ENCODE measurements at regions not wholly inside any gene's neighbourhood (a gene's known extent, or its start where the extent isn't known, plus 50 kb on each side); places are given as distances from the start of the nearest gene placed in this dataset.

DNA sequence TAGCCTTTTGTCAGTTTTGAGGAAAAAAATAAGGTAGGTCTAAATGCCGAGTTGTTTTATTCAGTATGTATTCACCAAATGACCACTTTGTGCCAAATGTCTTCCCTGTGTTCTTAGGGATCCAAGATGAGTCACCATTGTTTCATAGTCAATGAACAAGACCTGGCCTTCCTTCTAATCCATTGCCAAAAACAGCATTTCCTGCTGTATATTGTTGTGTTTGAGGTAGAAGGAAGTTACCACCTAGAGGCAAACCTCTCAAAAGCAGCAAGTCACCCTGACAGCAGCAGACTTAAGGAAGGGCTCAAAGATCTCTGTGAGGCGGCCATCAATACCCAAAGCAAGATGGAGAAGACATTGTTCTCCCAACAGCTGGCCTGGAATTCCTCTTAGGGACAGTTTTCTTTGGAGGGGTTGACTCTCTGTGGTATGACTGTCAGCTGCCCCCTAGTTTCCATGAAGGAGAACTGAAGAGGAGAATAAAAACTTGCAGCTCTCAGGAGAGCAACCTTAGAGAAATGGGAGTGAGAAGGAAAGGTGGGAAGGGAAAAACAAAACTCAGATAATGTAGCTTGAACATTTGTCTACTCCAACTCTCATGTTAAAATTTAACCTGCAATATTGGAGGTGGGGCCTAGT is 328.3 kb downstream of the LRATD1 start:
- no peak overlapping the region for H3K4me3 ChIP-seq (ENCODE audit: low read length in 3 of 3)
- H3K9ac ChIP-seq (ENCODE audit: low read length in 3 of 3): no peak overlapping the region
- TF ChIP-seq, protein P1, sequence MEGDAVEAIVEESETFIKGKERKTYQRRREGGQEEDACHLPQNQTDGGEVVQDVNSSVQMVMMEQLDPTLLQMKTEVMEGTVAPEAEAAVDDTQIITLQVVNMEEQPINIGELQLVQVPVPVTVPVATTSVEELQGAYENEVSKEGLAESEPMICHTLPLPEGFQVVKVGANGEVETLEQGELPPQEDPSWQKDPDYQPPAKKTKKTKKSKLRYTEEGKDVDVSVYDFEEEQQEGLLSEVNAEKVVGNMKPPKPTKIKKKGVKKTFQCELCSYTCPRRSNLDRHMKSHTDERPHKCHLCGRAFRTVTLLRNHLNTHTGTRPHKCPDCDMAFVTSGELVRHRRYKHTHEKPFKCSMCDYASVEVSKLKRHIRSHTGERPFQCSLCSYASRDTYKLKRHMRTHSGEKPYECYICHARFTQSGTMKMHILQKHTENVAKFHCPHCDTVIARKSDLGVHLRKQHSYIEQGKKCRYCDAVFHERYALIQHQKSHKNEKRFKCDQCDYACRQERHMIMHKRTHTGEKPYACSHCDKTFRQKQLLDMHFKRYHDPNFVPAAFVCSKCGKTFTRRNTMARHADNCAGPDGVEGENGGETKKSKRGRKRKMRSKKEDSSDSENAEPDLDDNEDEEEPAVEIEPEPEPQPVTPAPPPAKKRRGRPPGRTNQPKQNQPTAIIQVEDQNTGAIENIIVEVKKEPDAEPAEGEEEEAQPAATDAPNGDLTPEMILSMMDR (IDR thresholded peaks at IDR 0.05; ENCODE audit: borderline replicate concordance, extremely low read depth, insufficient read depth): no peak
- DNase-seq (no peak), FAIRE-seq (no peak)
- H3K4me1 ChIP-seq (ENCODE audit: control insufficient read depth in 2 of 3, insufficient read depth in 2 of 3, low read depth in 1 of 3, low read length in 3 of 3): no peaks in the 10 kb centered on the region
- no peaks in the 10 kb centered on the region for H3K9me3 ChIP-seq (ENCODE audit: control insufficient read depth in 2 of 3, insufficient read depth in 1 of 3, low read length in 3 of 3)
- H3K27ac ChIP-seq (ENCODE audit: low read depth in 2 of 2, low read length in 2 of 2): no peak overlapping the region
- no peaks in the 10 kb centered on the region for H3K27me3 ChIP-seq (ENCODE audit: control insufficient read depth, insufficient read depth, low read length)
- intact Hi-C loops (cut with DNase I): no loop called here
- no peaks in the 10 kb centered on the region for H3K36me3 ChIP-seq (ENCODE audit: control insufficient read depth in 2 of 3, insufficient read depth in 3 of 3, low read length in 3 of 3)

DNA sequence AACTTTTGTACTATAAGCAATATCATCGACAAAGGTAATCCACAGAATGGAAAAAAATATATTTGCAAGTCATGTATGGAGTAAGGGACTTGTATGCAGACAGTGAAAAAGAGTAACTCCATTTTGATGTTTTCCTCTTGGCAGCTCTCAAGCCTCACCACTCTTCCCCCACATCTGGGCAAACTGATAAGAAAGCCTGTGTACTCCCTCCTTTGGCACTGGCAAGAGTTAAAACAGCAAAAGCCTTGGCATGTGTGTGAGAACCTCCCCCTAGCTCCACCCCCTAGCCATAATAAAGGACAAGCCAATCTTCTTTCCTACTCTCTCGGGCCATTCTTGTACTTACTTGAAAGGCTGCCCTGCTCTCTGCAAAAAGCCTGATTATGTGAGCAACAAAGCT is 335.2 kb downstream of the LRATD1 start:
- no peak for DNase-seq
- Histone ChIP-seq H3K9me3 (ENCODE audit: control insufficient read depth in 2 of 3, insufficient read depth in 1 of 3, low read length in 3 of 3) (no peaks in the 10 kb centered on the region), H3K9ac (ENCODE audit: low read length in 3 of 3) (no peak overlapping the region), H3K27ac (ENCODE audit: low read depth in 2 of 2, low read length in 2 of 2) (no peak overlapping the region), H3K36me3 (ENCODE audit: control insufficient read depth in 2 of 3, insufficient read depth in 3 of 3, low read length in 3 of 3) (no peaks in the 10 kb centered on the region), H3K27me3 (ENCODE audit: control insufficient read depth, insufficient read depth, low read length) (no peaks in the 10 kb centered on the region), H3K4me1 (ENCODE audit: control insufficient read depth in 2 of 3, insufficient read depth in 2 of 3, low read depth in 1 of 3, low read length in 3 of 3) (no peaks in the 10 kb centered on the region), H3K4me3 (ENCODE audit: low read length in 3 of 3) (no peak overlapping the region)
- FAIRE-seq: no peak
- intact Hi-C loops (cut with DNase I): no loop called here
- TF ChIP-seq, protein P1 (IDR thresholded peaks at IDR 0.05; ENCODE audit: borderline replicate concordance, extremely low read depth, insufficient read depth): no peak

DNA sequence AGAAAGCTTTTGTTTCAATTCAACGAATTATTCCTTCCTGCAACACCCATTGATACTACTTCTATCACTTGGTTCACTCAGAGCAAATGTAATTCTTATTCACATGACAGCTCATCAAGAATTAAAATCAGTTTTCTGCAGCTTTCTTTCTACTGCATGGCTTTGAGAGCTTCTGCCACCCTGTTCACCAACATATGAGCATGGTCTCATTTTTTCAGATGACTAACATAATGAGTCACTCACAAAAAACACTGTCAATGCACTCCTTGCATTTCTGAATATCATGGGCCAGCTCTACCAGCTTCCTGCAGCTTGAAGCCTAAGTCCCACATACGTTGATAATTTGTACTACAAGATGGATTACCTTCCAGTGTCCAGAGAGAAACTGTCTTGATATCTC is 342.9 kb downstream of the LRATD1 start:
- Histone ChIP-seq H3K36me3 (ENCODE audit: control insufficient read depth in 2 of 3, insufficient read depth in 3 of 3, low read length in 3 of 3) (no peaks in the 10 kb centered on the region), H3K4me1 (ENCODE audit: control insufficient read depth in 2 of 3, insufficient read depth in 2 of 3, low read depth in 1 of 3, low read length in 3 of 3) (no peaks in the 10 kb centered on the region), H3K4me3 (ENCODE audit: low read length in 3 of 3) (no peak overlapping the region), H3K27ac (ENCODE audit: low read depth in 2 of 2, low read length in 2 of 2) (no peak overlapping the region), H3K27me3 (ENCODE audit: control insufficient read depth, insufficient read depth, low read length) (no peaks in the 10 kb centered on the region), H3K9me3 (ENCODE audit: control insufficient read depth in 2 of 3, insufficient read depth in 1 of 3, low read length in 3 of 3) (no peaks in the 10 kb centered on the region), H3K9ac (ENCODE audit: low read length in 3 of 3) (no peak overlapping the region)
- TF ChIP-seq, protein P1 (IDR thresholded peaks at IDR 0.05; ENCODE audit: borderline replicate concordance, extremely low read depth, insufficient read depth): no peak
- DNase-seq: no peak
- FAIRE-seq: no peak
- intact Hi-C loops (cut with DNase I): no loop called here

DNA sequence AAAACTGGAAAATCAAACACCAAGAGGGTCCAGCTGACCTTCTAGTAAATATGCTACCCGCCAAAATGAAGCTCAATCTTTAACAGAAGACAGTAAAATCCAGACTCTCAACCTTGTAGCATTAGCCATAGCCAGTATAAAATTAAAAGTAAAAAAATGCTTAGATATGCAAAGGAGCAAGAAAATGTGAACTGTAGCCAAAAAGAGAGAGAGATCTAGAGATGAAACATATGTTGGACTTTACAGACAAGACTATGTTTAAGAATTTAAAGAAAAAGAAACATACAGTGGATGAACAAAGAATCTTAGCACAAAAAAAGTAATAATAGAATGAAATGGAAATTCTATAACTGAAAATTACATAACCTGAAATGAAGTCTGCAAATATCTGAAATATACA is 344.5 kb downstream of the LRATD1 start:
- no peak overlapping the region for H3K4me3 ChIP-seq (ENCODE audit: low read length in 3 of 3)
- H3K9ac ChIP-seq (ENCODE audit: low read length in 3 of 3): no peak overlapping the region
- no peak overlapping the region for H3K27ac ChIP-seq (ENCODE audit: low read depth in 2 of 2, low read length in 2 of 2)
- H3K36me3 ChIP-seq (ENCODE audit: control insufficient read depth in 2 of 3, insufficient read depth in 3 of 3, low read length in 3 of 3): no peaks in the 10 kb centered on the region
- H3K27me3 ChIP-seq (ENCODE audit: control insufficient read depth, insufficient read depth, low read length): no peaks in the 10 kb centered on the region
- H3K4me1 ChIP-seq (ENCODE audit: control insufficient read depth in 2 of 3, insufficient read depth in 2 of 3, low read depth in 1 of 3, low read length in 3 of 3): no peaks in the 10 kb centered on the region
- no peak for FAIRE-seq
- TF ChIP-seq, protein P1 (IDR thresholded peaks at IDR 0.05; ENCODE audit: borderline replicate concordance, extremely low read depth, insufficient read depth): no peak
- no peaks in the 10 kb centered on the region for H3K9me3 ChIP-seq (ENCODE audit: control insufficient read depth in 2 of 3, insufficient read depth in 1 of 3, low read length in 3 of 3)
- intact Hi-C loops (cut with DNase I): no loop called here
- peak in 2 of 5 donors; percentile 10 to 33 for DNase-seq
